ENCODE measurements at regions not wholly inside any gene's neighbourhood (a gene's known extent, or its start where the extent isn't known, plus 50 kb on each side); places are given as distances from the start of the nearest gene placed in this dataset.

DNA sequence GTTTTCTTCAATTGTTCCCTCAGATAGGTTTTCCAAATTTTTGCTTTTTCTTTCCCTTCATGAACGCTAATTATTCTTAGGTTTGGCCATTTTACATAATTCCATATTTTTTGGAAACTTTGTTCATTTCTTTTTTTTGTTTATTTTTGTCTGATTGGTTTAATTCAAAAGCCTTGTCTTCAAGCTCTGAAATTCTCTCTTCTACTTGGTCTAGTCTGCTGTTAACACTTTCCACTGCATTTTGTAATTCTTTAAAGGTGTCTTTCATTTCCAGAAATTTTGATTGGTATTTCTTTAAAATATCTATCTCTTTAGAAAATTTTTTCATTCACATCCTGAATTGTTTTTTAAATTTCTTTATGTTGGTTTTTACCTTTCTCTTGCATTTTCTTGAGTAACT lies 63.9 kb upstream of the VLDLR start:
- intact Hi-C loops (cut with DNase I) = no loop called here
- DNase-seq (no peak), FAIRE-seq (no peak), ATAC-seq (no peak)
- TF ChIP-seq, protein P1, sequence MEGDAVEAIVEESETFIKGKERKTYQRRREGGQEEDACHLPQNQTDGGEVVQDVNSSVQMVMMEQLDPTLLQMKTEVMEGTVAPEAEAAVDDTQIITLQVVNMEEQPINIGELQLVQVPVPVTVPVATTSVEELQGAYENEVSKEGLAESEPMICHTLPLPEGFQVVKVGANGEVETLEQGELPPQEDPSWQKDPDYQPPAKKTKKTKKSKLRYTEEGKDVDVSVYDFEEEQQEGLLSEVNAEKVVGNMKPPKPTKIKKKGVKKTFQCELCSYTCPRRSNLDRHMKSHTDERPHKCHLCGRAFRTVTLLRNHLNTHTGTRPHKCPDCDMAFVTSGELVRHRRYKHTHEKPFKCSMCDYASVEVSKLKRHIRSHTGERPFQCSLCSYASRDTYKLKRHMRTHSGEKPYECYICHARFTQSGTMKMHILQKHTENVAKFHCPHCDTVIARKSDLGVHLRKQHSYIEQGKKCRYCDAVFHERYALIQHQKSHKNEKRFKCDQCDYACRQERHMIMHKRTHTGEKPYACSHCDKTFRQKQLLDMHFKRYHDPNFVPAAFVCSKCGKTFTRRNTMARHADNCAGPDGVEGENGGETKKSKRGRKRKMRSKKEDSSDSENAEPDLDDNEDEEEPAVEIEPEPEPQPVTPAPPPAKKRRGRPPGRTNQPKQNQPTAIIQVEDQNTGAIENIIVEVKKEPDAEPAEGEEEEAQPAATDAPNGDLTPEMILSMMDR (IDR thresholded peaks at IDR 0.05) = no peak
- H3K4me1 ChIP-seq = peaks cover 17 to 19% (median 18%) of the 10 kb centered on the region in 3 donors
- no peak overlapping the region for H3K27ac ChIP-seq
- H3K4me3 ChIP-seq = no peak overlapping the region
- no peaks in the 10 kb centered on the region for H3K27me3 ChIP-seq
- 96 to 98% methylated on average over 1 of the region's 1 CpG for WGBS, 2 donors
- no peaks in the 10 kb centered on the region for H3K36me3 ChIP-seq
- H3K9me3 ChIP-seq = no peaks in the 10 kb centered on the region

DNA sequence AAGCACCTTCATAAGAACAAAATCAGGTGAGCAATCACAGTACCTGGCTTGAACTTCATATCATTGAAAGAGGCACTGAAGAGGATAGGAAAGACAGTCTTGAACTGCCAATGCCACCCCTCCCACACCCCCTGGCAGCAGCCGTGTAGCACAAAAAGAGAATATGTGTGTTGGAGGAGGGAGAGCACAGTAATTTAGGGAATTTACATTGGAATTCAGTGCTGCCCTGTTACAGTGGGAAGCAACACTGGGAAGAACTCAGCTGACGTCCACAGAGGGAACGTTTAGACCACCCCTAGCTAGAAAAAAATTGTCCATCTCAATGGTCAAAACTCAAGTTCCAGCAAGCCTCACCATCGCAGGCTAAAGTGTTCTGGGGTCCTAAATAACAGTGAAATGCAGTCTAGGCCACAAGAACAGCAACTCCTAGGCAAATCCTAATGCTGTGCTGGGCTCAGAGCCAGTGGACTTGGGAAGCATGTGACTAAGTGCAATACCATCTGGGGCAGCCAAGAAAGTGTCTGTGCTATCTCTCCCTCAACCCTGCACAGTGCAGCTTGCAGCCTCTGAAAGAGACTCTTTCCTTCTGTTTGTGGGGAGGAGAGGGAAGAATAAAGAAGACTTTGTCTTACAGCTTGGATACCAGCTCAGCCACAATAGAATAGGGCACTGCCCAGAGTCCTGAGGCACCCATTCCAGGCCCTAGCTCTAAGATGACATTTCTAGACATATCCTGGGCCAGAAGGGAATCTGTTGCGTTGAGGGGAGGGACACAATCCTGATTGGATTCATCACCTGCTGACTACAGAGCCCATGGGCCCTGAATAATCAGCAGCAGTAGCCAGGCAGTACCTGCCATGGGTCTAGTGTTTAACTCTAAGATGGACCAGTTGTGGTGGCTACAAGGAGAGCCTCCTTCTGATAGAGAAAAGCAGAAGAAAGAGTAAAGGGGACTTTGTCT lies 62.1 kb upstream of the VLDLR start:
- FAIRE-seq (no peak), ATAC-seq (peak; percentile 98 to 99 (median 98)), DNase-seq (peak; percentile 69 to 87 (median 81))
- Histone ChIP-seq H3K9me3 (no peaks in the 10 kb centered on the region), H3K36me3 (no peaks in the 10 kb centered on the region), H3K4me3 (no peak overlapping the region), H3K27ac (peak overlapping the region in 3 of 4 donors; percentile 45 to 58 (median 45)), H3K4me1 (peaks cover 17 to 19% (median 18%) of the 10 kb centered on the region in 3 donors), H3K27me3 (no peaks in the 10 kb centered on the region)
- intact Hi-C loops (cut with DNase I) = no loop called here
- TF ChIP-seq, protein P1 (IDR thresholded peaks at IDR 0.05) = no peak
- WGBS, 2 donors = 19 to 35% methylated on average over 5 of the region's 5 CpGs

DNA sequence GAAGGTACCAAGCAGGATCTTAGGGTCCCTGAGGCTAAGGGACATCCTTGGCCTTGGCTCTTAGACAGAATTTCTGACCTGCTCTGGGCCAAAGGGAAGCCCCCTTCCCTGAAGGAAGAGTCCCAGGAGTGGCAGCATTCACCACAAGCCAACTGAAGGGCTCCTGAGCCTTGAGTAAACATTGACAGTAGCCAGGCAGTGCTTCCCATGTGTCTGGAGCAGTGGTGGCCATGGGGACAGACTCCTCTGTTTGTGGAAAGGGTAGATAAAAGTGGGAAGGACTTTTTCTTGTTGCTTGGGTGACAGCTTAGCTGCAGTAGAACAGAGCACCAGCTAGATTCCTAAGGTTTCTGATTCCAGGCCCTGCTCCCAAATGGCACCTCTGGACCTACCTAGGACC lies 61.4 kb upstream of the VLDLR start:
- FAIRE-seq (no peak), ATAC-seq (peak; percentile 70 to 81 (median 80)), DNase-seq (peak in 5 of 6 donors; percentile 16 to 42 (median 30))
- Histone ChIP-seq H3K4me3 (no peak overlapping the region), H3K27me3 (no peaks in the 10 kb centered on the region), H3K9me3 (no peaks in the 10 kb centered on the region), H3K4me1 (peaks cover 17 to 19% (median 18%) of the 10 kb centered on the region in 3 donors), H3K27ac (peak overlapping the region in 3 of 4 donors; percentile 45 to 58 (median 45)), H3K36me3 (no peaks in the 10 kb centered on the region)
- intact Hi-C loops (cut with DNase I) = no loop called here
- TF ChIP-seq, protein P1 (IDR thresholded peaks at IDR 0.05) = no peak

DNA sequence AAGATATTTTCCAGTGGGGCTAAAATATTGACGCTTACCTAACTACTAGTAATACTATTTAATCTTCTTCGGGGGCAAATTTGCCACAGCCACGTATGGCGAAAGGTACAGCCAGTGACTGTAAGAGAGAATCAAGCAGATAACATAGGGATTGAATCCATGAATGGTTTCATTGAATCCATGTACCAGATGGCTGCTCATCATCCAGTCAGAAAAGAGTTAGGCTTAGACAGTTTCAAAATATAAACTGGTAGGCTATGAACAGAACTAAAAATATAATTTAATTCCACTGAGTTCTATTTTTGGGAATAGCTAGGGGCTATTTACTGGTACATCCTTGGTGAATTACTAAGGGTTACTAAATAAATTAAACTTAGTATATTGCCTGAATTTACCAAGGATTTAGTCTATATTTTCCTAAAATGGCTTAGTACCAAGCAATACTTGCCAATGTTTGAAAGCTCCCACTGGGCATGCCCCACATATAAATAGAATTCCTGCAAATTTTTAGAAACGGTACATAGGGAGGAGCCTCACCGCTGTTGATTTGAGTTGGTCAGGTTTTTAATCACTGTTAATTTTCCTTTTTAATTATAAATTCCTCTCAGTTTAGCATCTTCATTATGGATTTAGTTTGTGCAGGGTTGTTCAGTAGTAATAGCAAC lies 55.8 kb upstream of the VLDLR start:
- 96% methylated on average over 6 of the region's 6 CpGs for WGBS, 2 donors
- peaks cover 0 to 4% (median under 1%) of the 10 kb centered on the region in 3 donors for H3K4me1 ChIP-seq
- DNase-seq = no peak
- TF ChIP-seq, protein P1 (IDR thresholded peaks at IDR 0.05) = no peak
- no peaks in the 10 kb centered on the region for H3K36me3 ChIP-seq
- no peaks in the 10 kb centered on the region for H3K27me3 ChIP-seq
- intact Hi-C loops (cut with DNase I) = no loop called here
- ATAC-seq = no peak
- H3K4me3 ChIP-seq = no peak overlapping the region
- FAIRE-seq = no peak
- H3K9me3 ChIP-seq = no peaks in the 10 kb centered on the region
- H3K27ac ChIP-seq = no peak overlapping the region

All from pancreas (tissue), 10 donors.